ENCODE measurements at regions not wholly inside any gene's neighbourhood (a gene's known extent, or its start where the extent isn't known, plus 50 kb on each side); places are given as distances from the start of the nearest gene placed in this dataset.

DNA sequence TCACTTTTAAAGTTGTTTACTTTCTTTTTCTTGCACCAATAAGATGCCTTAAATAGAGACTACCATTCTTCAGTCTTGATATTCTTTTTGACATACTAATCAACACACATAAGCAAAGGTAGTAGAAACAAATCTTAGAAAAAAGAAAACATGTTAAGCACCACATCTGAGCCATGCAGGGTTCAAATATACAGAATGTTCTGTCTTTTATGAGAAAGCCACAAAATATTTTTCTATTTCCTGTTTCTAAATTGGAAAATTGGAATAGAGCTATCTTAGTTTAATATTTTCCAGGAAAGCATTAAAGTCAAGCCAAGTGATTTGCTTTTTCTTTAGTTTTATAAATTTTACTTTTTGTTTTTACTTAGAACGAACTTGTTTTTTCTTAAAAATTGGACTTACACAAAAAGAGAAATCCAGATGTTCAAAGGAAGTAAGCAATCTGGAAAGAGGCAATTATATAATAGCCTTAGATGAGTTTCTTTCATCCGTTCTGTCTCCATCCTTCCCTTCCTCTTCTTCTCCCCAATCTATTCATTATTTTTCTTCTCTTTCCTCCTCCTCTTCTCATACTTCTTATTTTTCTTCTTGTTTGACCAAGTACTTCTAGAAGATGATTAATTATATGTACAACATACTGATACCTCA is 731.7 kb downstream of the SQOR start:
- Histone ChIP-seq H3K4me1 (ENCODE audit: insufficient read depth, low read length) (no peaks in the 10 kb centered on the region), H4K20me1 (ENCODE audit: insufficient read depth, low read length) (no peaks in the 10 kb centered on the region), H2AFZ (ENCODE audit: low read depth, low read length) (no peak overlapping the region), H3K9me3 (ENCODE audit: insufficient read depth, low read depth, low read length) (no peaks in the 10 kb centered on the region), H3K27me3 (ENCODE audit: insufficient read depth, low read length) (no peaks in the 10 kb centered on the region), H3K4me3 (ENCODE audit: insufficient read depth, low read depth, low read length) (no peak overlapping the region), H3K4me2 (ENCODE audit: low read length) (no peak overlapping the region), H3K27ac (ENCODE audit: low read depth, low read length) (no peak overlapping the region), H3K9ac (ENCODE audit: low read length) (no peak overlapping the region), H3K36me3 (ENCODE audit: insufficient read depth, low read length) (no peaks in the 10 kb centered on the region), H3K79me2 (ENCODE audit: insufficient read depth, low read length) (no peaks in the 10 kb centered on the region)
- Mint-ChIP-seq H3K9me3 (ENCODE audit: unreplicated experiment) (no peaks in the 10 kb centered on the region), H3K27ac (ENCODE audit: unreplicated experiment) (no peak overlapping the region), H3K4me3 (ENCODE audit: unreplicated experiment) (no peak overlapping the region), H3K27me3 (ENCODE audit: low read depth, unreplicated experiment) (no peaks in the 10 kb centered on the region), H3K4me1 (ENCODE audit: low read depth, unreplicated experiment) (no peaks in the 10 kb centered on the region), H3K36me3 (ENCODE audit: low read depth, unreplicated experiment) (no peaks in the 10 kb centered on the region)
- FAIRE-seq (no peak), DNase-seq (ENCODE audit: low read depth) (no peak)
- no peak for TF ChIP-seq EZH2 (IDR thresholded peaks at IDR 0.05; ENCODE audit: insufficient read depth, low read length)
- TF ChIP-seq, protein P1, sequence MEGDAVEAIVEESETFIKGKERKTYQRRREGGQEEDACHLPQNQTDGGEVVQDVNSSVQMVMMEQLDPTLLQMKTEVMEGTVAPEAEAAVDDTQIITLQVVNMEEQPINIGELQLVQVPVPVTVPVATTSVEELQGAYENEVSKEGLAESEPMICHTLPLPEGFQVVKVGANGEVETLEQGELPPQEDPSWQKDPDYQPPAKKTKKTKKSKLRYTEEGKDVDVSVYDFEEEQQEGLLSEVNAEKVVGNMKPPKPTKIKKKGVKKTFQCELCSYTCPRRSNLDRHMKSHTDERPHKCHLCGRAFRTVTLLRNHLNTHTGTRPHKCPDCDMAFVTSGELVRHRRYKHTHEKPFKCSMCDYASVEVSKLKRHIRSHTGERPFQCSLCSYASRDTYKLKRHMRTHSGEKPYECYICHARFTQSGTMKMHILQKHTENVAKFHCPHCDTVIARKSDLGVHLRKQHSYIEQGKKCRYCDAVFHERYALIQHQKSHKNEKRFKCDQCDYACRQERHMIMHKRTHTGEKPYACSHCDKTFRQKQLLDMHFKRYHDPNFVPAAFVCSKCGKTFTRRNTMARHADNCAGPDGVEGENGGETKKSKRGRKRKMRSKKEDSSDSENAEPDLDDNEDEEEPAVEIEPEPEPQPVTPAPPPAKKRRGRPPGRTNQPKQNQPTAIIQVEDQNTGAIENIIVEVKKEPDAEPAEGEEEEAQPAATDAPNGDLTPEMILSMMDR (IDR thresholded peaks at IDR 0.05; ENCODE audit: insufficient read depth, low read depth, low read length) = no peak

- H2AFZ ChIP-seq (ENCODE audit: low read depth, low read length) = no peak overlapping the region
- Mint-ChIP-seq H3K4me3 (ENCODE audit: unreplicated experiment) (no peak overlapping the region), H3K9me3 (ENCODE audit: unreplicated experiment) (no peaks in the 10 kb centered on the region), H3K36me3 (ENCODE audit: low read depth, unreplicated experiment) (no peaks in the 10 kb centered on the region), H3K27ac (ENCODE audit: unreplicated experiment) (no peak overlapping the region), H3K4me1 (ENCODE audit: low read depth, unreplicated experiment) (no peaks in the 10 kb centered on the region), H3K27me3 (ENCODE audit: low read depth, unreplicated experiment) (no peaks in the 10 kb centered on the region)
- no peaks in the 10 kb centered on the region for H3K27me3 ChIP-seq (ENCODE audit: insufficient read depth, low read length)
- no peak for TF ChIP-seq EZH2 (IDR thresholded peaks at IDR 0.05; ENCODE audit: insufficient read depth, low read length)
- TF ChIP-seq, protein P1 (IDR thresholded peaks at IDR 0.05; ENCODE audit: insufficient read depth, low read depth, low read length) = no peak
- no peaks in the 10 kb centered on the region for H4K20me1 ChIP-seq (ENCODE audit: insufficient read depth, low read length)
- no peaks in the 10 kb centered on the region for H3K4me1 ChIP-seq (ENCODE audit: insufficient read depth, low read length)
- H3K9ac ChIP-seq (ENCODE audit: low read length) = no peak overlapping the region
- no peak overlapping the region for H3K4me2 ChIP-seq (ENCODE audit: low read length)
- H3K27ac ChIP-seq (ENCODE audit: low read depth, low read length) = no peak overlapping the region
- no peaks in the 10 kb centered on the region for H3K9me3 ChIP-seq (ENCODE audit: insufficient read depth, low read depth, low read length)
- H3K36me3 ChIP-seq (ENCODE audit: insufficient read depth, low read length) = no peaks in the 10 kb centered on the region
- no peak overlapping the region for H3K4me3 ChIP-seq (ENCODE audit: insufficient read depth, low read depth, low read length)
- DNase-seq (ENCODE audit: low read depth) (no peak), FAIRE-seq (no peak)
- H3K79me2 ChIP-seq (ENCODE audit: insufficient read depth, low read length) = no peaks in the 10 kb centered on the region
Observed at GRCh38 chr15:46383978-46384377, 749.1 kb downstream of the SQOR start.

- Mint-ChIP-seq H3K27ac (ENCODE audit: unreplicated experiment) (no peak overlapping the region), H3K36me3 (ENCODE audit: low read depth, unreplicated experiment) (no peaks in the 10 kb centered on the region), H3K4me3 (ENCODE audit: unreplicated experiment) (no peak overlapping the region), H3K9me3 (ENCODE audit: unreplicated experiment) (peaks cover 6% of the 10 kb centered on the region), H3K27me3 (ENCODE audit: low read depth, unreplicated experiment) (no peaks in the 10 kb centered on the region), H3K4me1 (ENCODE audit: low read depth, unreplicated experiment) (no peaks in the 10 kb centered on the region)
- TF ChIP-seq EZH2 (IDR thresholded peaks at IDR 0.05; ENCODE audit: insufficient read depth, low read length) = no peak
- TF ChIP-seq, protein P1 (IDR thresholded peaks at IDR 0.05; ENCODE audit: insufficient read depth, low read depth, low read length) = no peak
- DNase-seq (ENCODE audit: low read depth) (no peak), FAIRE-seq (no peak)
- no peak overlapping the region for H2AFZ ChIP-seq (ENCODE audit: low read depth, low read length)
- no peaks in the 10 kb centered on the region for H4K20me1 ChIP-seq (ENCODE audit: insufficient read depth, low read length)
- H3K4me3 ChIP-seq (ENCODE audit: insufficient read depth, low read depth, low read length) = no peak overlapping the region
- no peak overlapping the region for H3K27ac ChIP-seq (ENCODE audit: low read depth, low read length)
- no peaks in the 10 kb centered on the region for H3K27me3 ChIP-seq (ENCODE audit: insufficient read depth, low read length)
- H3K79me2 ChIP-seq (ENCODE audit: insufficient read depth, low read length) = no peaks in the 10 kb centered on the region
- H3K9me3 ChIP-seq (ENCODE audit: insufficient read depth, low read depth, low read length) = peaks cover 3% of the 10 kb centered on the region
- no peaks in the 10 kb centered on the region for H3K4me1 ChIP-seq (ENCODE audit: insufficient read depth, low read length)
- no peak overlapping the region for H3K9ac ChIP-seq (ENCODE audit: low read length)
- H3K36me3 ChIP-seq (ENCODE audit: insufficient read depth, low read length) = no peaks in the 10 kb centered on the region
- no peak overlapping the region for H3K4me2 ChIP-seq (ENCODE audit: low read length)
Observed at GRCh38 chr15:46386356-46386755, 751.5 kb downstream of the SQOR start.

All from astrocyte (in vitro differentiated cells and primary cell).